Caki2 (cell line): ENCODE measurements at regions not wholly inside any gene's neighbourhood (a gene's known extent, or its start where the extent isn't known, plus 50 kb on each side); places are given as distances from the start of the nearest gene placed in this dataset.

Source experiments
- DNase-seq: peaks from one replicate; pipeline ENCODE4 v3.0.0-alpha.2; 2015; ENCODE audit warnings: low read depth
- in situ Hi-C: cut with HindIII; loops from 2 replicates; pipeline ENCODE4 v1.10.0; 2016; ENCODE audit warnings: low sequenced_read_pairs, low pct_unique_long_range_greater_than_20kb, mixed read lengths

DNA sequence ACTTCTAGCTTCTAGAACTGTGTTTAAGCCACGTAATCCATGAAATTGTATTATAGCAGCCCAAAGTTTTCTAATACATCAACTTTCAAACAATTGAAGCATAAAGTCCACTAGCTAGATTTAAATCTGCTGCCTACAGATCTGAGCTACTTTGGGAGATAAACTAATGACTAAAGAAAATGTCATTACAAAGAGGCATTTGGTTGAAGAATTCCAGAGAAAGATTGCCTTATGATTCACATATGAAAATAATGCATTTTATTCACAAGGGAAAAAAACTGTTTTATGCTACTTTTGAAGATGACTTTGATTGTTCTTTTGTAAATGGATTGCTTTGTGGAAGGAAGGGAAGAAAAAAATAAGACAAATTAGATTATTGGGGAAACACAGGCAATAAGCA lies 124.1 kb upstream of the SLIT2 start:
- DNase-seq: no peak
- in situ Hi-C loops: no loop called here

DNA sequence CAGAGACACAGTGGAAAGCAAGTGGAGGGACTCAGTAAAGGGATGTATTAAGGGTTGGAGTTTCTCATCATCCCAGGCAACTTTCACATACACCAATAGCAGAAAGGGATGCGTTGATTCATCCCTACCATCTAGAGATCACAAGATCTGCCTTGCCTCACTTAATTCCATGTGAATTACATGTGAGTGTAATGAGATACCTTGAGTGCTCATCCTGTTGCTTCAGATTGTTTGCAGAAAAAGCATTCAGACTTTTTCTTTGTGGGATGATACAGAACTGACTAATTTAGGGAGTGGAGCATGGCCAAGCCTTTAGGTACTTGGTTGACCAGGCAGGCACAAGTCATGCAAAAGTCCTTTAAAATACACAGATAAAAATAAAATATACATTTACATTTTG lies 124.8 kb upstream of the SLIT2 start:
- no peak for DNase-seq

DNA sequence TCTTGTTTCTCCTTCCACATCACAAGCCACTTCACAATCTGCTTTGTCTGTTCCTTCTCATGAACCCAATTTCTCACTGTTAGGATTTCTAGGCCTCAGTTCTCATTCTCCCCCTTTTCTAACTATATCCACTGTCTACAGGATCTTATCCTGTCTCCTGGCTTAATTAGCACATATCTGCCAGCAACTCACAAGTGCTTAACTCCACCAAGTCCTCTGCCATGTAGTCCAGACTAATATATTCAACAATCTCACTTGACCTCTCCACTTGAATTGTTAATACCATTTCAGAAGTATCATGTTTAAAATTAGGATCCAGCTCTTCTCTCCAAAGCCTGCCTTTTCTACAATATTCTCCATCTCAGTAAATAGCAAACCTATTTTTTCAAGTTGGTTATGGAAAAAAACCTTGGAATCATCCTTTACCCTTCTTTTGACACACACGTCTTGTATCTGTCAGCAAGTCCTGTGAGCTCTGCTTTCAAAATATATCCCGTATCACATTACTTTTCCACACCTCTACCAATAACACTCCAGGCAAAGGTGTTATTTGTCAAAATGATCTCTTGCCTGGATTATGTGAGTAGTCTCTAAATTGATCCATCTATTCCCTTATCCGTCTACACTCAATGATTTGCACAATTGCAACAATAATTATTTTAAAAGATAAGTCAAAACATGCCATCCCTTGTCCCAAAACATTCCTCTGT lies 127.2 kb upstream of the SLIT2 start:
- no peak for DNase-seq
- in situ Hi-C loops: no loop called here

More for the DNA sequence above, 124.8 kb upstream of the SLIT2 start:
- in situ Hi-C loops: no loop called here

DNA sequence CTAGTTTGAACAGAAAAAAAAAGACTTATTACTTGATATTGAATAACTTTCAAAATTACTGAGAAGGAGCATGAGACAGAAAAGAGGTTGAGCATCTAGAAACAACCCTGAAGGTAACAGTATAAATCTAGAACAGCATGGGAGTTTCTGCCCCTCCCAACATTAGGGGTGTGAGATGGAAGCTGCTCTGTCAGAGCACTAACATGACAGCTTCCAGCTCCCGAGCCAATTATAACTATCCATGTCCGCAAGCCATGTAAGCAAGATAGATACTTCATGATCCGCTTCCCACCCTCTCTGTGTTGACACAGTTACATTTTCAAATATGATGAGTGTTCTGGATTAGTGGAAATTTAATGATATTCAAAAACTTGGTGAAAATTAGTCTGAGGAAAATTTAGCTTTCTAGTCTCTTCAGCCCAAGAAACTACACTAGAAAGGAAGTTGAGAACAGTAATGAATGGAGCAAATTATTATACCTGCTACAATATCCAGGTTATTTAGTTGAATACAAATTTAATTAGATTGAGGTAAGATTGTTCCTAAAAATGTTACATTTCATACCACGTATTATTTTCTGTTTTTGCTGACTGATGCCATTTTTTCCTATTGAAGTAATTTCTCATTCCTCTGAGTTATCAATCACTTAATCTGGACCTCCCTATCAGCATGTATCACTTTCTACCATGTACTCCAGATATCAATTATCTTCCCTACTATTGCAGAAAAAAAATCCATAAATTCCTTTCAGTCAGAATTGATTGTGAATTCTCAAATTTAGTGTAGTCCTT lies 129.3 kb upstream of the SLIT2 start:
- in situ Hi-C loops: no loop called here
- no peak for DNase-seq

DNA sequence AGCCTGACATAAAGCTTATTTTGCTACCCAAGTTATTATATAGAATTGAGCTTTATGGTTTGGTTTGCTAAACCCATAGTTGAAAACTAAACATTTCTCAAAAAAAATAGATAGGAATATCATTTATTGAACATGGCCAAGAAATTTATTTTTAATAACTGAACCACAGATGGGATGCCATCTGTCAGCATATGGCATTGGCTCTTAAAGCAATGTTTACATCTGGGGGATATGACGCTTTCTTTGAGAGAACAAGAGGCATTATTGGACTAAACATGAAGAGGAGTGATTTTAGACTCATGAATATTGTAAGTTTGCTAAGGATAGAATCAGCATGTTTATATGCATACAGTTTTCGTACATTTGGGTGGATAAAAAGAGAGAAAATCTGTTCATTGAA lies 132.6 kb upstream of the SLIT2 start:
- DNase-seq: no peak
- in situ Hi-C loops: no loop called here

DNA sequence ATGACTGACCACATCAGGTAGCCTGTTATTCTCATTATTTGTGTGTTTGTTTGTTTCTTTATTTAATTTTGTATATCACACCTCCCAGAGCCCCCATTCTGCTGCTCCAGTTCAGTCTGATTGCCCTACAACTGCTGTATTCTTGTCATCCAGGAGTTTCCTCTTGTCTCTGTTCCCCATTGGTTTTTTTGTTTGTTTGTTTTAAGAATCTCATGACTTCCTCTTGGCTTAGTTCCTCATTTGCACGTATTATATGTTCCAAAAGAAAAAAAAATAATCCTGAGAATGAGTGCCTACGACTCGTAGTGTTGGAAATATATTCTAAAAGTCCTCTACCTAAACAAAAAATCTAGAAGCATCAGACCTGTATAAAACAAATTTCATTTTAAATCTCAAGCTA lies 142.3 kb upstream of the SLIT2 start:
- DNase-seq: no peak
- in situ Hi-C loops: no loop called here

DNA sequence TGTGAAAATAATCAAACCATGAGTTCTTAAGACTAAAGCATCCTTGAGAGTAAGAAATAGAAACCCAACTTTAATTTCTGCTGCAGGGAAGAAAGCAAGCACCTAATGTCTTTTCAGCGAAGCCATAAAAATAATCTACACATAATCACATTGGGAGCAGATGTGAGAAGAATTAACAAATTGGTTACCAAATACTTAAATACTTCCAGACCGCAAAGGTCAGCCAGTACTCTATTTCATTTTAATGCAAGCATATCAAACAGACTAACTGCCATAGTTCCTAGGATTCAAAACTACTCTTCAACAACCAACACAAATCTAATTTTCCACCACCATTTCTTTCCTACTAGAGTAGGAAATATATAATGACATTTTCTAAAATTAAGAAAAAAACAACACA lies 144.8 kb upstream of the SLIT2 start:
- DNase-seq: no peak
- in situ Hi-C loops: no loop called here

DNA sequence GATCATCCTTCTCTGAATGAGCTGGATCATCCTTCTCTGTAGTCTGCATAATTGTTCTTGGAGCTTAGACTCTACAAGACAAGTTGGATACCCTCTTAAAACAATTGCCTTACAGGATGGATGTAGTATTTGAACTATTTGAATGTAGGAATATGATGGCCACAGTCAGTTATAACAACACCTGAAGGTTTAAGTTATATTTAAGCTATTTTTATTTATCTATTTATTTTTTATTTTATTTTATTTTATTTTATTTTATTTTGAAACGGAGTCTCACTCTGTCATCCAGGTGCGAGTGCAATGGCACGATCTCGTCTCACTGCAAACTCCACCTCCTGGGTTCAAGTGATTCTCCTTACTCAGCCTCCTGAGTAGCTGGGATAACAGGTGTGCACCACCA lies 149.9 kb upstream of the SLIT2 start:
- DNase-seq: no peak
- in situ Hi-C loops: no loop called here

DNA sequence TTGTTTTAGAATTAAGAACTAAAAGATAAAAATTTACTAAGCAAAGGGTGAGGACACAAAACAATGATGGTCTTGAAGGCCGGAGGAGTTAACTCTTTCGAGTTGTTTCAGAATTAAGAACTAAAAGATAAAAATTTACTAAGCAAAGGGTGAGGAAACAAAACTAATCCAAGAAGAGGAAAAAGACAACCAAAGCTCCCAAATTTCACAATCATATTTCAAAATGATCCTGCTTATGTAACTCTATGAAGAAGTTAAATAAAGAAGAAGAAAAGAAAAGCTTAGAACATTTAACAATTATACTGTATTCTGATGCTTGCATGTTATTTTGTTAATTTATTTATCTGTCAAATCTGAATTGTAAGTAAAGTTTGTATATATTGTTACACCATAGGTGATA lies 154.8 kb upstream of the SLIT2 start:
- in situ Hi-C loops: no loop called here
- no peak for DNase-seq

DNA sequence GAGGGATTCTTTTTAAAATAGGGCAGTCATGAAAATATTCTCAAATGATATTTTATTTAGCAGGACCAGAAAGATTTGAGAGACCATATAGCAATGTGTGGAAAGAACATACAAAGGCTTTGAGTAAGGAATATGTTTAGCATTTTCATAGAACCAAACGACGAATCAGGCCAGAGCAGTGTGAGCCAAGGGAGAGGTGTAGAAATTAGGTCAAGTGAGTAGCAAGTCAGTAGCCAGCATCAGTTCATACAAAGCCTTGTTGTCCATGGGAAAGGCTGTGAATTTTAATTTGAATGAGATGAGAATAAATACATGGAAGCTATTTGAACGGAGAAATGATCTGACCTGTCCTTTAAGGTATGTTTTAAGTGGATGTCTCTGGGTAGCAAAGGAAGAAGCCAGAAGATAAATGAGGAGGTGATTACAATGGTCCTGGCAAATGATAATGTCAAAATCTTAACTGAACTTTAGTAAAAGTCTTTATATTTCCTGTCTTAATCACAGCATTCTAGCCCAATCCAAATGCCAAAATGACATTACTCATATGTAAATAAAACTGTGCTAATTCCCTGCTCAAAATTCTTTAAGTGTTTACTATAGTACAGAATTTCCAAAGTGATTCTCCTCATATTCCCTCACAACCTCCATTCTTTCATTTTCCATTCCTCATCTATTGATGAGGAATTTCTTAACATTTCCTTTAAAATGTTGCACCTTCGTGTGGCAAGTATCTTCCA lies 155.7 kb upstream of the SLIT2 start:
- DNase-seq: no peak
- in situ Hi-C loops: no loop called here

DNA sequence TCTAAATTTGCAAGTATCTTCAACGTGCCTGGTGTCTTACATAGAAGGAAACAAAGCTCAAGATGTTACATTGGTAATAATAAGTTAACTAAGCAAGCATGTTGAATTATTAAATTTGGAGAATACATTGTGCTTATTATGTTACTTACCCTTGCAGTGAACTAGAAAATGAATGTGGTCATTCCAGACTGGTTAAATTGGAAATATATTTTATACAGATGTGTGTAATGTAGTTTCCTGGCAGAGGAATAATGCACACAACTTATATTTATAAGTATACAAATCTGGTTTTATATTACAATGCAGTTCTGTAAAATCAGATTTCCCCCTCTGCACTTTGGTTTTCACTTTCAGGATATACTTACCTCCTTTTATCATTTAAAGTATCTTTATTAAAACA lies 159.9 kb upstream of the SLIT2 start:
- in situ Hi-C loops: no loop called here
- DNase-seq: no peak

DNA sequence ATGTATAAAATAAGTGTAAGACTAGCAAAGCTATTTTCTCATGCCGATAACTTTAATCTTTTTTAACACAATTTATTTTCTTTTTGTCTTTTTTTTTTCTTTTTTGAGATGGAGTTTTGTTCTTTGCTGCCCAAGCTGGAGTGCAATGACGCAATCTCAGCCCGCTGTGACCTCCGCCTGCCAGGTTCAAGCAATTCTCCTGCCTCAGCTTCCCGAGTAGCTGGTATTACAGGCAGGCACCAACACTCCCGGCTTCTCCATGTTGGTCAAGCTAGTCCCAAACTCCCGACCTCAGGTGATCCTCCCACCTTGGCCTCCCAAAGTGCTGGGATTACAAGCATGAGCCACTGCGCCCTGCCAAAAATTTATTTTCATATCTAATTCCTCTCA lies 164.2 kb upstream of the SLIT2 start:
- DNase-seq: no peak
- in situ Hi-C loops: no loop called here

DNA sequence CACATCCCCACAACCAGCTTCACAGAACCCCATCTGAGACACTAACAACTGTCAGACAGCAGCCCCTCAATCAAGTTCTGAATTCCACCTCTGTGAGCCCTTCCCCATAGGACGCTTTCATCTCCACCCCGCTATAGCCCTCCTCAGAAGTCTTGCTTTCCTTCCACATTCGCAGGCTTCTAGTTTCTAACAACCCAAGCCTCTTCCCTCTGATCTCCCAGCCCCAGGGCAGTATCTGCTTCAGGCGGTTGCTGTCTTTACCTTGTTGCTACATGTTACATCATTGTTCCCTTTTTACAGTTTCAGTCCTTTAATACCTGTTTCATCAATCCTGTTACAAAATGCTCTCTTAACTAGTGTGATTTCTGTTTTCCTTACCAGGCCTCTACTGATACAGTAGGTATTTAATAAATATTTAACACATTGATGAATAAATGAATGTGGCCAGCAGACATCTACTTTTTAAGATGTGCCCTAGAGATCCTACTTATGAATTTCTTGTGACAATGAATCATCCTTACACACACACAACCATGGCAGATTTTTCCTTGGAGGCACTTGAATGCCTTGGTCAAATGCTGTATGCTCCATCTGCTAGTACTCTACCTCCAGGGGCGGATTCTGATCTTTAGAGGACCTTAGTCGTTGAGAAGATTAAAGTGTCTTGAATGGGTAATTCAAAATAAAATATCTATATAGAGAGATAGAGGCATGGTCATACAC lies 164.7 kb upstream of the SLIT2 start:
- DNase-seq: no peak
- in situ Hi-C loops: no loop called here

DNA sequence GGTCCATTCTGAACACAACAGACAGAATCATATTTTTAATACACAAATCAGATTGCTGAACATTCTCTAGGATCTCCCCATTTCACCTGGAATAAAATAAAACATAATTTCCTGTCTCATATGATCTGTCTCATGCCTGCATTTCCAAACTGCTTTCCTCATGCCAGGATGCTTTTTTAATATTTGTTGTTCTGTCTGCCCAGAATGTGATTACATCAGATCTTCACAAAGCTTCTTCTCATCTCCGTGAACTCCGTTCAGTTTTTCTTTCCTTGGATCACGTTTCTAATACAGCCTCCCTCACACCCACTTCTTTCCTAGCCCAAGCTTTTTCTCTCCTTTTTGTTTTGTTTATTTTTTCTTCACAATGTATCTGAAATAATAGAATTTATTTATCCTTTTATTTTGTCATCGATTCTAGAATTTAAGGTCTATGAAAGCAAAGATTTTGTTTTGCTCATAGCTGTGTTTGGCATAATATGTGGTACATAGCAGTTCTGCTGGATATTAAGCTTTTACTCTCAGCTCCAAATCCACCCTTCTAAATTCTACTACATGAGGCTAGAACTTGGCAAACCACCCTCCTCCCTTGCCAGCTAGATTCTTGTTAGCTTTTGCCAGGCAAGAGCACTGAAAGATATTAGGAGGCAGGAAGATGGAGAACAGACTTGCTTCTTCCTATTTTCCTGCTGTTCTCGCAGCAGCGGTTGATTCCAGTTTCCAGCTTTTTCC lies 165.5 kb upstream of the SLIT2 start:
- in situ Hi-C loops: no loop called here
- no peak for DNase-seq

DNA sequence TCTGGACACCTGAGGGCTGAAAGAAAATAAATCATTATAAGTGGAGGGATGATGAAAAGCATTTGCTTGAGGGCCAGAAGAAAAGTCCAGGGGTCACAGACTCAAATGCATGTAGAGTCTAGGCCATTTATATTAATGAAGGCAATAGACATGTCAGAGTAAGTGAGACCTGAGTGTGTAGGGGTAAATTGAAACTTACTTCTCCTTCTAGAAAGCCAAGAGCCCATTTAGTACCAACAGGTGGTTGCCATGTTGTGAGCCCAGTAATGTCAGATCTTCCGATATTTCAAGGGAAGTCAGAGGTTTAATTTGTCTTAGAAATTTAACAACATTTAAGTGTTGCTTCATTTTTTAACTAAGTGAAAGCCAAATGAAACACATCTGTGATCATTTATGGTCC lies 166.1 kb upstream of the SLIT2 start:
- in situ Hi-C loops: no loop called here
- DNase-seq: no peak

DNA sequence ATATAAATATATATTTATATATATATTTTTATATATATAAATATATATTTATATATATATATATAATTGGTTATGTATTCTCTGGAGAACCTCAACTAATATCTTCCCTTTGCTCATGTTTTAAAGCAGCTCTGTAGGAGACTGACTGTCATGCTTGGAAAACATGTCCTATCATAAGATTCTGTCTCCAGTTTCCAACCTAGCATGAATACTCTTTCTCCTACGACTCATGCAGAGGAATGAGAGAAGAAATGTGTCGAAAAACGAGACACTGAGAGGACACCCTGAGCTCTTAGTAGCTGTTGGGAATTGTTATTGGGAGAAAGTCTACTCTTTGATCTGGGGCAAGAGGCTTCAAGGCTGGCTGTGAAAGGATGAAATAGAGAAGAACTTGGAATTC lies 166.5 kb upstream of the SLIT2 start:
- no peak for DNase-seq
- in situ Hi-C loops: no loop called here

DNA sequence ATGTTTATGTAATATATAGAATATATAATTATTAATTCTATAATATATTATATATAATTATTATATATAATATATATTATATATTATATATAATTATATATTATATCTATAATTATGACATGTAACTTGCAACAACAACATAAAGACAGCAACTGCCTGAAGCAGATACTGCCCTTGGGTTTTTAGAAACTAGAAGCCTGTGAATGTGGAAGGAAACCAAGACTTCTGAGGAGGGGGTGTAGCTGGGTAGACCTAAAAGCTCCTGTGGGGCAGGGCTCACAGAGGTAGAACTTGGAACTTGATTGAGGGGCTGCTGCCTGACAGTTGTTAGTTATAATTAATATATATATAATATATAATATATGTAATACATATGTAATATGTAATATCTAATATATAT lies 167.2 kb upstream of the SLIT2 start:
- DNase-seq: no peak
- in situ Hi-C loops: no loop called here

DNA sequence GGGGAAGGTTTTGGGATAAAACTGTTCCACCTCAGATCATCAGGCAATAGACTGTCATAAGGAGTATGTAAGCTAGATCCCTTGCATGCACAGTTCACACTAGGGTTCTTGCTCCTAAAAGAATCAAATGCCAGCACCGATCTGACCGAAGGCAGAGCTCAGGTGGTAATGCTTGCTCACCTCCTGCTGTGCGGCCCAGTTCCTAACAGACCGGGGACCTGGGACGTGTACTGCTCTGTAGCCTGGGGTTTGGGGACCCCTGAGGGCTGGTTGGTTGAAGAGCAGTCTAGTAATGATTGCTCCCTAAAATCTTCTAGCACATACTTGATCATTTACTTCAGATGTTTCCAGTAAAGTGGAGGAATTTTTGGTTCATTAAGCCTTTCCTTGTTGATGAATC lies 173.1 kb upstream of the SLIT2 start:
- in situ Hi-C loops: no loop called here

More for the DNA sequence above, 173.1 kb upstream of the SLIT2 start:
- no peak for DNase-seq
